ENCODE measurements at regions not wholly inside any gene's neighbourhood (a gene's known extent, or its start where the extent isn't known, plus 50 kb on each side); places are given as distances from the start of the nearest gene placed in this dataset.

- TF ChIP-seq CTCF (IDR thresholded peaks at IDR 0.05) = no peak
- no peak for TF ChIP-seq EZH2 (IDR thresholded peaks at IDR 0.05)
Measured at GRCh38 chr18:76684265-76684664, 138.1 kb upstream of the ZNF236 start.

Measured in neural progenitor cell (in vitro differentiated cells).